ENCODE measurements at regions not wholly inside any gene's neighbourhood (a gene's known extent, or its start where the extent isn't known, plus 50 kb on each side); places are given as distances from the start of the nearest gene placed in this dataset.
A peak's percentile ranks its signal among the peaks of the same experiment; 100 is the strongest.

GRCh38 chr3:154753101-154753500 lies 323.1 kb upstream of the GPR149 start:
- Histone ChIP-seq H3K27me3 (ENCODE audit: insufficient read depth, low read length, poor library complexity, severe bottlenecking) (no peaks in the 10 kb centered on the region), H3K4me2 (ENCODE audit: low read depth, low read length, poor library complexity, severe bottlenecking) (no peak overlapping the region), H3F3A (ENCODE audit: low read depth) (no peaks in the 10 kb centered on the region), H3K9me3 (ENCODE audit: insufficient read depth, low read depth, low read length) (no peaks in the 10 kb centered on the region), H3K36me3 (ENCODE audit: insufficient read depth, low read length) (no peaks in the 10 kb centered on the region), H2AFZ (ENCODE audit: low read length) (no peak overlapping the region), H3K4me3 (ENCODE audit: low read length, poor library complexity, severe bottlenecking) (no peak overlapping the region), H3K9ac (ENCODE audit: low read depth, low read length, poor library complexity, severe bottlenecking) (no peak overlapping the region), H3K79me2 (ENCODE audit: insufficient read depth, low read length) (no peaks in the 10 kb centered on the region), H3K9me2 (replicated peaks; ENCODE audit: low read depth, low read length) (no peaks in the 10 kb centered on the region), H3K4me1 (ENCODE audit: insufficient read depth, low read length, poor library complexity, severe bottlenecking) (no peaks in the 10 kb centered on the region), H4K20me1 (ENCODE audit: insufficient read depth, low read length, poor library complexity, severe bottlenecking) (no peaks in the 10 kb centered on the region)
- TF ChIP-seq CTCF (conservative IDR thresholded peaks at IDR 0.05; ENCODE audit: low read length) (no peak), EZH2phosphoT487 (IDR thresholded peaks at IDR 0.05; ENCODE audit: borderline replicate concordance) (no peak)

GRCh38 chr3:154749514-154749913 lies 319.5 kb upstream of the GPR149 start:
- Histone ChIP-seq H3K4me3 (ENCODE audit: low read length, poor library complexity, severe bottlenecking) (no peak overlapping the region), H3F3A (ENCODE audit: low read depth) (no peaks in the 10 kb centered on the region), H3K4me2 (ENCODE audit: low read depth, low read length, poor library complexity, severe bottlenecking) (no peak overlapping the region), H3K9ac (ENCODE audit: low read depth, low read length, poor library complexity, severe bottlenecking) (no peak overlapping the region), H4K20me1 (ENCODE audit: insufficient read depth, low read length, poor library complexity, severe bottlenecking) (no peaks in the 10 kb centered on the region), H3K36me3 (ENCODE audit: insufficient read depth, low read length) (no peaks in the 10 kb centered on the region), H3K9me2 (replicated peaks; ENCODE audit: low read depth, low read length) (no peaks in the 10 kb centered on the region), H3K27me3 (ENCODE audit: insufficient read depth, low read length, poor library complexity, severe bottlenecking) (no peaks in the 10 kb centered on the region), H3K79me2 (ENCODE audit: insufficient read depth, low read length) (no peaks in the 10 kb centered on the region), H3K4me1 (ENCODE audit: insufficient read depth, low read length, poor library complexity, severe bottlenecking) (no peaks in the 10 kb centered on the region), H3K9me3 (ENCODE audit: insufficient read depth, low read depth, low read length) (no peaks in the 10 kb centered on the region), H2AFZ (ENCODE audit: low read length) (no peak overlapping the region)
- TF ChIP-seq CTCF (conservative IDR thresholded peaks at IDR 0.05; ENCODE audit: low read length) = no peak
- TF ChIP-seq EZH2phosphoT487 (IDR thresholded peaks at IDR 0.05; ENCODE audit: borderline replicate concordance) = no peak

- no peaks in the 10 kb centered on the region for H3K36me3 ChIP-seq (ENCODE audit: insufficient read depth, low read length)
- no peaks in the 10 kb centered on the region for H3F3A ChIP-seq (ENCODE audit: low read depth)
- H3K9ac ChIP-seq (ENCODE audit: low read depth, low read length, poor library complexity, severe bottlenecking) = no peak overlapping the region
- no peaks in the 10 kb centered on the region for H3K79me2 ChIP-seq (ENCODE audit: insufficient read depth, low read length)
- no peaks in the 10 kb centered on the region for H3K27me3 ChIP-seq (ENCODE audit: insufficient read depth, low read length, poor library complexity, severe bottlenecking)
- H3K4me2 ChIP-seq (ENCODE audit: low read depth, low read length, poor library complexity, severe bottlenecking) = no peak overlapping the region
- TF ChIP-seq EZH2phosphoT487 (IDR thresholded peaks at IDR 0.05; ENCODE audit: borderline replicate concordance) (no peak), CTCF (conservative IDR thresholded peaks at IDR 0.05; ENCODE audit: low read length) (0 out of 2 replicates have a peak, but pooled peaks have one; percentile 12)
- no peak overlapping the region for H2AFZ ChIP-seq (ENCODE audit: low read length)
- no peaks in the 10 kb centered on the region for H3K9me2 ChIP-seq (replicated peaks; ENCODE audit: low read depth, low read length)
- no peaks in the 10 kb centered on the region for H3K9me3 ChIP-seq (ENCODE audit: insufficient read depth, low read depth, low read length)
- no peaks in the 10 kb centered on the region for H3K4me1 ChIP-seq (ENCODE audit: insufficient read depth, low read length, poor library complexity, severe bottlenecking)
- no peaks in the 10 kb centered on the region for H4K20me1 ChIP-seq (ENCODE audit: insufficient read depth, low read length, poor library complexity, severe bottlenecking)
- H3K4me3 ChIP-seq (ENCODE audit: low read length, poor library complexity, severe bottlenecking) = no peak overlapping the region
Observed at GRCh38 chr3:154745929-154746328, 315.9 kb upstream of the GPR149 start.
